NCI-H2227 (cell line): ENCODE measurements at regions not wholly inside any gene's neighbourhood (a gene's known extent, or its start where the extent isn't known, plus 50 kb on each side); places are given as distances from the start of the nearest gene placed in this dataset.
"Not testable (repeated sequence)": the region's sequence is repeated elsewhere in the genome, so short reads cannot be mapped to it uniquely, and the experiment has no call there.

Experiments used
- DNase-seq: peaks from one replicate; lab custom pipeline; 2025; ENCODE audit not compliant: unreplicated experiment; lab: John Stamatoyannopoulos, UW

- no peak for DNase-seq
Measured at GRCh38 chrX:122857734-122858133, 326.3 kb upstream of the GRIA3 start.

- DNase-seq: no peak
Measured at GRCh38 chrX:122863067-122863466, 321.0 kb upstream of the GRIA3 start.

GRCh38 chrX:122866532-122866931 is 317.5 kb upstream of the GRIA3 start:
- DNase-seq: no peak

GRCh38 chrX:122868631-122869030 is 315.4 kb upstream of the GRIA3 start:
- no peak for DNase-seq

- no peak for DNase-seq
Measured at GRCh38 chrX:122869171-122869570, 314.9 kb upstream of the GRIA3 start.

GRCh38 chrX:122878269-122878668 is 305.8 kb upstream of the GRIA3 start:
- no peak for DNase-seq

- DNase-seq: no peak
Measured at GRCh38 chrX:122880952-122881351, 303.1 kb upstream of the GRIA3 start.

- no peak for DNase-seq
Measured at GRCh38 chrX:122890729-122891128, 293.3 kb upstream of the GRIA3 start.

- DNase-seq: no peak
Measured at GRCh38 chrX:122906726-122907125, 277.4 kb upstream of the GRIA3 start.

GRCh38 chrX:122907375-122907774 is 276.7 kb upstream of the GRIA3 start:
- no peak for DNase-seq

- no peak for DNase-seq
Measured at GRCh38 chrX:122910697-122911096, 273.4 kb upstream of the GRIA3 start.

- DNase-seq: no peak
Measured at GRCh38 chrX:122913134-122913533, 270.9 kb upstream of the GRIA3 start.

- no peak for DNase-seq
Measured at GRCh38 chrX:122913764-122914163, 270.3 kb upstream of the GRIA3 start.

GRCh38 chrX:122914256-122914655 is 269.8 kb upstream of the GRIA3 start:
- no peak for DNase-seq

GRCh38 chrX:122934131-122934530 is 249.9 kb upstream of the GRIA3 start:
- DNase-seq: no peak

GRCh38 chrX:122940199-122940598 is 243.9 kb upstream of the GRIA3 start:
- no peak for DNase-seq

GRCh38 chrX:122941806-122942205 is 242.3 kb upstream of the GRIA3 start:
- DNase-seq: no peak

- no peak for DNase-seq
Measured at GRCh38 chrX:122943918-122944317, 240.2 kb upstream of the GRIA3 start.

- no peak for DNase-seq
Measured at GRCh38 chrX:122945328-122945727, 238.8 kb upstream of the GRIA3 start.

GRCh38 chrX:122972604-122973003 is 211.5 kb upstream of the GRIA3 start:
- DNase-seq: no peak

- DNase-seq: no peak
Measured at GRCh38 chrX:122982521-122982920, 201.6 kb upstream of the GRIA3 start.

GRCh38 chrX:123002844-123003243 is 181.2 kb upstream of the GRIA3 start:
- not testable (repeated sequence) for DNase-seq

- no peak for DNase-seq
Measured at GRCh38 chrX:123013141-123013540, 170.9 kb upstream of the GRIA3 start.

GRCh38 chrX:123036401-123036800 is 147.7 kb upstream of the GRIA3 start:
- no peak for DNase-seq
